PC-3 (cell line): ENCODE measurements at regions not wholly inside any gene's neighbourhood (a gene's known extent, or its start where the extent isn't known, plus 50 kb on each side); places are given as distances from the start of the nearest gene placed in this dataset.

Experiments
- EZH2 ChIP-seq: fragments of 300-600 bp; sonication (generic); IDR thresholded peaks from one replicate; pipeline ENCODE4 v1.6.1; 2017; ENCODE audit warnings: antibody characterized with exemption, mild to moderate bottlenecking, low read length; ENCODE audit not compliant: unreplicated experiment
- EZH2phosphoT487 ChIP-seq: fragments of 300-600 bp; sonication (generic); IDR thresholded peaks from 2 replicates; pipeline ENCODE4 v1.6.1; 2018; ENCODE audit warnings: mild to moderate bottlenecking, antibody characterized with exemption, low read length, borderline replicate concordance
- TF ChIP-seq, protein P1 (sequence below): fragments of 300-600 bp; sonication (generic); conservative IDR thresholded peaks from 2 replicates; pipeline ENCODE4 v1.5.1; 2017; ENCODE audit warnings: antibody characterized with exemption, low read depth, mild to moderate bottlenecking, low read length

DNA sequence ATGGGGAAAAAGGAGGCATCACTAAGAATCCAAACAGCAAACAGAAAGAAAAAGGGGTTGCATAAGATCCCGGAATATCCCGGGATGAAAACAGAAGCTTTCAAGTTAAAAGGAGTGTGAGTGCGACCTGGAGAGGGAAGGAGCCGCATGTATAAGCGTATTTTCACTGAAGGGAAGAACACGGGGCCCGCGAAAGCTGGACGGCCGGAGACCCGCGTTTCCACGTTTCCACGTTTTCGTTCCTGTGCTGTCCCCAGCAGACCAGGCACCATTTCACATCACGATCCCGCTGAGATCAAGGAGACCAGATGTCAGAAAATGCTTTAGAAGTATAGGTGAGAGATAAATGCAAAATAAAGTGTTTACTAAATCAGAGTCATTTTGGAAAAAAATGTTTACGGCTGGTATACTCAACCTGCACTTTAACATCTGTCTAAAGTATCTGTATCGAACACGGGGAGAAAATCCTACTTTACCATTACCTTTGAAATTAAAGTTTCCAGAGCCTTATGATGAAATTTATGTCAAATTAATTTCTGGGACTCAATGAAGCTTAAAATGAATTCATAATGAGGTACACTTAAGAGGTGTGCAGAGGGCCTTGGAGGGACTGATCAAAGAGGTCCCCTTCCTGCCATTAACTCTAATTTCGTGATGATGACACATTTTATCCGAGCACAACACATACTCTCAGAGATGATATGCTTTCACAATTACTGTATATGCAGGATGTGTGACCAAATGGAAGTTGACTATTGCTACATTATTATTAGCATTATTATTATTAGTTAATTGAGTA, 71.0 kb upstream of the SALL3 start:
- TF ChIP-seq, protein P1, sequence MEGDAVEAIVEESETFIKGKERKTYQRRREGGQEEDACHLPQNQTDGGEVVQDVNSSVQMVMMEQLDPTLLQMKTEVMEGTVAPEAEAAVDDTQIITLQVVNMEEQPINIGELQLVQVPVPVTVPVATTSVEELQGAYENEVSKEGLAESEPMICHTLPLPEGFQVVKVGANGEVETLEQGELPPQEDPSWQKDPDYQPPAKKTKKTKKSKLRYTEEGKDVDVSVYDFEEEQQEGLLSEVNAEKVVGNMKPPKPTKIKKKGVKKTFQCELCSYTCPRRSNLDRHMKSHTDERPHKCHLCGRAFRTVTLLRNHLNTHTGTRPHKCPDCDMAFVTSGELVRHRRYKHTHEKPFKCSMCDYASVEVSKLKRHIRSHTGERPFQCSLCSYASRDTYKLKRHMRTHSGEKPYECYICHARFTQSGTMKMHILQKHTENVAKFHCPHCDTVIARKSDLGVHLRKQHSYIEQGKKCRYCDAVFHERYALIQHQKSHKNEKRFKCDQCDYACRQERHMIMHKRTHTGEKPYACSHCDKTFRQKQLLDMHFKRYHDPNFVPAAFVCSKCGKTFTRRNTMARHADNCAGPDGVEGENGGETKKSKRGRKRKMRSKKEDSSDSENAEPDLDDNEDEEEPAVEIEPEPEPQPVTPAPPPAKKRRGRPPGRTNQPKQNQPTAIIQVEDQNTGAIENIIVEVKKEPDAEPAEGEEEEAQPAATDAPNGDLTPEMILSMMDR = no peak
- TF ChIP-seq EZH2phosphoT487 (no peak), EZH2 (no peak)
